ENCODE measurements at regions not wholly inside any gene's neighbourhood (a gene's known extent, or its start where the extent isn't known, plus 50 kb on each side); places are given as distances from the start of the nearest gene placed in this dataset.

DNA sequence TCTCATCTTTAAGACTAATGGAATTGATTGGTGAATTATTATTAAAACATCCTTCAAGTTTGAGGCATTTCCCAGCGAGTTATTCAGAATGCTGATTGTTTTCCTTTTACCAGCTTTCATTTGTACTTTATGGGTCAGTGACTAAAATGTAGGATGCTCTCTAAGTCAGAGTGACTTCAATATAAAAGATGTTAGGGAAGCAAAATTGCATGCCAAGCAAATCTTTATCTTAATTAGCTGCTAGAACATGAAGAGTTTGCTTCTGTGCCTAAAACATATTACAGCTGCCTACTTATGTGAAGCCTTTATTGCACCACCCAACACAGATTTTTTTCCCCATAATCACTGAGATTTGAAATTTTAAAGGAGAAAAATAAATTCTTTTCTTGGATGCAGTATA lies 79.8 kb upstream of the CYYR1 start:
- DNase-seq = no peak

DNA sequence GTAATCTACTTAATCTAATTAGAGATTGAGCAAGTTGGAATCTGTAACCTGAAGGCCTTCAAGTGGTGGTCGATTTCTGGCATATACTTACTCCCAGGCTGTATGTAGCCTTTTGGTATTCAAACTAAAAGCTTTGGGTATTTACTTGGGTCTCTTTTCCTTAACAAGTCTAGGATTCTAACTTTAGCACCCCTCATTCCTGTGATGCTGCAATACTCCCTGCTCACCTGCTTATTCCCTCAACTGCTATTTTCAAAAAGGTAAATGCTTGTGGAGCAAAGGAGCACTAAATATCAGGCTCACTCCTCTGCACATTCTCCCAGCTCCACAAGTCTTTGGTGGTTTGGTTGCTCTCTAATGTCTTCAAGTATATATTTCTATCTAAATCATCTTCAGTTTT lies 68.0 kb upstream of the CYYR1 start:
- DNase-seq = no peak

DNA sequence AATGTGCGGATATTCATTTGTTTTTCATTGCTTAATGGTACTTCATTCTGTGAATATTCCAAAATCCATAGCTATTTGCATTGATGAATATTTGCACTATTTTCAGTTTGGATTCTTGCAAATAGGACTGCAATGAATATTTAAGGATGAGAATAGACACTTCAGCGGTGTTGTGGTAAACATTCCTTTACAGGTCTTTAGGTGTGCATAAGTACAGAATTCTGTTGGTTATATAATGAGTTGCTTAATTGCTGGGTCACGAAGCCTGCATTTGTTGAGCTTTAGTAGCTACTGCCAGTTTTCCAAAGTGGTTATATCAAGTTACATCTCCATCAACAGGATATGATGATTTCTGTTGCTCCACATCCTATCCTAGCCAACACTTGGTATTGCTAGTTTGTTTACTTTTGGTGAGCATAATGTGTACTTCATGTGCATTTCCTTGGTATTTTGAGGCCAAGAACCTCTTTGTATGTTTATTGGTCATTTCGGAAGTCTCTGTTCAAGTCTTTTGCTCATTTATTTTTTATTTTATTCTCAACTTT lies 64.2 kb upstream of the CYYR1 start:
- no peak for DNase-seq

DNA sequence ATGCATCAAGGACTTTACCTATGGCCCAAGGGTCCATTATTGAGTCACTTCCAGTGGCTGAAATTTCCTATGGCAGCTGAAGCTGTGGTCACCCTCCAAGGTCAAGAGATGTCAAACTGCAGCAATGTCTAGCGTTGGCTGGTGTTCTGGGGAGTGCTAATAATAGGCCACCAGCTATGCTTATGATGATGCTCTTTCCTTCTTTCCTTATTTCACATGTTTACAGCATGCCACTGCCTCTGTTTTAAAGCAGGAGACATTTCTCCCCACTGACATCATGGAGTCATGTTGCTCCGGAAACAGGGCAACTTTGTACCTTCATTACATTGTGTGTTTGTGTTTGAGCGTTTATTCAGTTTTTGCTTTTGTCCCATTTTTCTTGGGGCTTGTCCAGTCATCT lies 62.6 kb upstream of the CYYR1 start:
- no peak for DNase-seq

DNA sequence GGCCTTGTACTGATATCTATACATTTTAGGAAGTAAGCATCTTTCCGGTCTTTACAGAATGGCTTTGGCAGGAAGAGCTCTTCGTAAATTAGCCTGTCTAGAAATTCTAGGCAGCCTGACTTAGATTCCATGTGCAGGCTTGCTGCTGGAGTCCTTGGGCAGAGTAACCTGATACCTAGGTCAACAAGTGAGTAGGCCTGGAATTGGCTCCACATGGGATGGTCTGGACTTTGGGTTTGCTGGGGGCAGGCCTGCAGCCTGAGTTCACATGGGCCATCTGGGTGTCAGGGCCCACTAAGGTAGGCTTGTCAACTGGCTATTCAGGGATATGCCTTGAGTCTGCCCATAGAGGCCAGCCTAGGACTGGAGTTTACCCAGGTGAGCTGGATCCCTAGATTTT lies 59.6 kb upstream of the CYYR1 start:
- no peak for DNase-seq

GRCh38 chr21:26626187-26626586 lies 53.1 kb upstream of the CYYR1 start:
- no peak for DNase-seq

GRCh38 chr21:26624983-26625519 lies 52.0 kb upstream of the CYYR1 start:
- no peak for DNase-seq

Measured in right hindlimb (tissue), 1 donor.